H9 (cell line): ENCODE measurements at regions not wholly inside any gene's neighbourhood (a gene's known extent, or its start where the extent isn't known, plus 50 kb on each side); places are given as distances from the start of the nearest gene placed in this dataset.

ENCODE experiments used
- DNase-seq: peaks from one replicate; pipeline ENCODE4 v3.0.0-alpha.2; 2017
- H2AFZ ChIP-seq: one replicate; pipeline ENCODE4 v1.6.1; 2013; ENCODE audit warnings: mild to moderate bottlenecking, low read length, control low read depth, moderate library complexity
- H2AK5ac ChIP-seq: 2 replicates; pipeline ENCODE4 v1.6.1; 2013; ENCODE audit warnings: low read length, control low read depth, mixed read lengths; ENCODE audit not compliant: insufficient read length
- H2BK120ac ChIP-seq: one replicate; pipeline ENCODE4 v1.6.1; 2013; ENCODE audit warnings: low read depth, mild to moderate bottlenecking, low read length, control low read depth, inconsistent platforms; ENCODE audit not compliant: poor library complexity, severe bottlenecking
- H2BK12ac ChIP-seq: 2 replicates; pipeline ENCODE4 v1.6.1; 2013; ENCODE audit warnings: low read length, control low read depth, mixed read lengths, low read depth; ENCODE audit not compliant: insufficient read length
- H2BK15ac ChIP-seq: 2 replicates; pipeline ENCODE4 v1.6.1; 2013; ENCODE audit warnings: low read depth, low read length, control low read depth
- H2BK20ac ChIP-seq: one replicate; pipeline ENCODE4 v1.6.1; 2013; ENCODE audit warnings: low read depth, mild to moderate bottlenecking, low read length, control low read depth, inconsistent platforms; ENCODE audit not compliant: poor library complexity, severe bottlenecking
- H2BK5ac ChIP-seq: 2 replicates; pipeline ENCODE4 v1.6.1; 2013; ENCODE audit warnings: low read length, control low read depth, mixed read lengths; ENCODE audit not compliant: insufficient read length
- H3K14ac ChIP-seq: 2 replicates; pipeline ENCODE4 v1.6.1; 2013; ENCODE audit warnings: low read length, control low read depth; ENCODE audit not compliant: insufficient read depth
- H3K18ac ChIP-seq: 2 replicates; pipeline ENCODE4 v1.6.1; 2013; ENCODE audit warnings: low read depth, mild to moderate bottlenecking, mixed read lengths, low read length, control low read depth; ENCODE audit not compliant: insufficient read length
- H3K23ac ChIP-seq: 2 replicates; pipeline ENCODE4 v1.6.1; 2013; ENCODE audit warnings: low read length, control low read depth, mixed read lengths, low read depth; ENCODE audit not compliant: insufficient read length
- H3K23me2 ChIP-seq: 2 replicates; pipeline ENCODE4 v1.6.1; 2013; ENCODE audit warnings: low read depth, mild to moderate bottlenecking, mixed read lengths, low read length, control low read depth; ENCODE audit not compliant: insufficient read length, poor library complexity, severe bottlenecking
- H3K27ac ChIP-seq: 2 replicates; pipeline ENCODE4 v1.5.1; 2013; ENCODE audit warnings: low read length, control low read depth, mixed read lengths, low read depth; ENCODE audit not compliant: insufficient read length
- H3K27me3 ChIP-seq: 2 replicates; pipeline ENCODE4 v1.6.1; 2013; ENCODE audit warnings: low read length, control low read depth, inconsistent platforms; ENCODE audit not compliant: insufficient read depth
- H3K4ac ChIP-seq: 2 replicates; pipeline ENCODE4 v1.6.1; 2013; ENCODE audit warnings: low read depth, mild to moderate bottlenecking, control low read depth, inconsistent platforms, low read length, moderate library complexity
- H3K4me1 ChIP-seq: 2 replicates; pipeline ENCODE4 v1.6.1; 2013; ENCODE audit warnings: low read length, control low read depth, inconsistent platforms; ENCODE audit not compliant: insufficient read depth
- H3K4me2 ChIP-seq: 2 replicates; pipeline ENCODE4 v1.6.1; 2013; ENCODE audit warnings: low read length, control low read depth, mixed read lengths; ENCODE audit not compliant: insufficient read length, insufficient read depth
- H3K56ac ChIP-seq: 2 replicates; pipeline ENCODE4 v1.6.1; 2013; ENCODE audit warnings: low read depth, mild to moderate bottlenecking, mixed read lengths, low read length, control low read depth; ENCODE audit not compliant: insufficient read length
- H3K79me1 ChIP-seq: 2 replicates; pipeline ENCODE4 v1.6.1; 2013; ENCODE audit warnings: low read depth, mild to moderate bottlenecking, moderate library complexity, low read length, control low read depth, inconsistent platforms; ENCODE audit not compliant: insufficient read depth, poor library complexity, severe bottlenecking
- H3K79me2 ChIP-seq: 2 replicates; pipeline ENCODE4 v1.6.1; 2013; ENCODE audit warnings: low read length, control low read depth, inconsistent platforms; ENCODE audit not compliant: insufficient read depth
- H3K9ac ChIP-seq: 2 replicates; pipeline ENCODE4 v1.6.1; 2013; ENCODE audit warnings: low read length, control low read depth, mixed read lengths; ENCODE audit not compliant: insufficient read length; ENCODE audit errors: extremely low read depth
- H3K9me3 ChIP-seq: one replicate; pipeline ENCODE4 v1.6.1; 2013; ENCODE audit warnings: low read depth, low read length, inconsistent platforms; ENCODE audit not compliant: control insufficient read depth
- H3T11ph ChIP-seq: one replicate; pipeline ENCODE4 v1.6.1; 2013; ENCODE audit warnings: mild to moderate bottlenecking, low read length, control low read depth, inconsistent platforms
- H4K20me1 ChIP-seq: one replicate; pipeline ENCODE4 v1.6.1; 2013; ENCODE audit not compliant: control insufficient read depth, insufficient read length, insufficient read depth
- H4K5ac ChIP-seq: 2 replicates; pipeline ENCODE4 v1.6.1; 2013; ENCODE audit warnings: low read depth, mild to moderate bottlenecking, mixed read lengths, low read length, control low read depth; ENCODE audit not compliant: insufficient read length
- H4K8ac ChIP-seq: replicated peaks from 2 replicates; pipeline ENCODE4 v1.6.1; 2013; ENCODE audit warnings: low read length, control low read depth, mixed read lengths, low read depth; ENCODE audit not compliant: insufficient read length
- H4K91ac ChIP-seq: 2 replicates; pipeline ENCODE4 v1.6.1; 2013; ENCODE audit warnings: low read depth, mild to moderate bottlenecking, moderate library complexity, mixed read lengths, low read length, control low read depth; ENCODE audit not compliant: insufficient read length
- H3K27ac Mint-ChIP-seq, 3 experiments: 2 replicates in 2 of 3; 3 replicates in 1 of 3; pipeline ENCODE4 v1.8.0; 2020 to 2021; ENCODE audit warnings: mixed read lengths in 3 of 3, mild to moderate bottlenecking in 1 of 3, moderate library complexity in 1 of 3
- H3K27me3 Mint-ChIP-seq: 2 replicates; pipeline ENCODE4 v1.8.0; 2021; ENCODE audit warnings: low read depth, mild to moderate bottlenecking, moderate library complexity, mixed read lengths
- H3K36me3 Mint-ChIP-seq, 3 experiments: 2 replicates in 2 of 3; 3 replicates in 1 of 3; pipeline ENCODE4 v1.8.0; 2020 to 2021; ENCODE audit warnings: low read depth in 3 of 3, mixed read lengths in 3 of 3; ENCODE audit not compliant: insufficient read depth in 1 of 3
- H3K4me1 Mint-ChIP-seq, 2 experiments: 2 replicates each; pipeline ENCODE4 v1.8.0; 2020; ENCODE audit warnings: mixed read lengths in 2 of 2
- H3K4me3 Mint-ChIP-seq, 2 experiments: 2 replicates in 1 of 2; 3 replicates in 1 of 2; pipeline ENCODE4 v1.8.0; 2020 to 2021; ENCODE audit warnings: mild to moderate bottlenecking in 2 of 2, mixed read lengths in 2 of 2, moderate library complexity in 1 of 2
- H3K9me3 Mint-ChIP-seq, 2 experiments: 2 replicates in 1 of 2; 3 replicates in 1 of 2; pipeline ENCODE4 v1.8.0; 2020; ENCODE audit warnings: mild to moderate bottlenecking in 2 of 2, mixed read lengths in 2 of 2, moderate library complexity in 1 of 2
- WGBS: extraction: QIAGEN DNeasy Blood & Tissue Kit; methylation state at CpG from one replicate; pipeline ENCODE4 v1.1.7; 2013; ENCODE audit warnings: missing lambda C conversion rate, low lambda C conversion rate, mixed read lengths; ENCODE audit not compliant: insufficient read length; ENCODE audit errors: extremely low coverage; 5-methylcytosine and 5-hydroxymethylcytosine counted together
- TF ChIP-seq, protein P1 (sequence below): fragments of 200-600 bp; sonication (generic); conservative IDR thresholded peaks from 3 replicates; pipeline ENCODE4 v1.8.0; 2021; ENCODE audit warnings: antibody characterized with exemption, mild to moderate bottlenecking

DNA sequence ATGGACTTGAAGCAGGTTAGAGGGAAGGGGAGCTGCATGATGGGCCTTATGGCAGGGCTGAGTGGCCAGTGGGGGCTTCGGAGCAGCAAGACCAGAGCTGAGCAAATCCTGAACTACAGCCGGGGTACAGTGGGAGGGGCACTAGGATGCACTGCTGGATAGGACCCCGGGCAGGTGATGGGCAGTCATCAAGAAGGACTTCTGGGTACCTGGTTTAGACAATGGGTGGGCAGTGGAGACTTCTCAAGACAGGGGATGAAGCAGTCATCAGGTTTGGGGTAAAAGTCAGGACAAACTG is 507.4 kb upstream of the MYT1L start:
- Histone ChIP-seq H4K8ac (no peak overlapping the region), H3K23me2 (no peaks in the 10 kb centered on the region), H3K79me2 (no peaks in the 10 kb centered on the region), H3K27ac (no peak overlapping the region), H2BK12ac (no peak overlapping the region), H3T11ph (no peak overlapping the region), H2BK120ac (no peak overlapping the region), H3K4me1 (no peaks in the 10 kb centered on the region), H3K4me2 (no peak overlapping the region), H3K9ac (no peak overlapping the region), H3K4ac (no peak overlapping the region), H3K9me3 (no peaks in the 10 kb centered on the region), H3K18ac (no peak overlapping the region), H4K91ac (no peak overlapping the region), H2AFZ (no peak overlapping the region), H3K23ac (no peak overlapping the region), H3K14ac (no peak overlapping the region), H3K27me3 (no peaks in the 10 kb centered on the region), H3K79me1 (no peaks in the 10 kb centered on the region), H2AK5ac (no peak overlapping the region), H4K5ac (no peak overlapping the region), H3K56ac (no peak overlapping the region), H2BK20ac (no peak overlapping the region), H2BK5ac (no peak overlapping the region), H4K20me1 (no peaks in the 10 kb centered on the region), H2BK15ac (no peak overlapping the region)
- Mint-ChIP-seq H3K4me1 (peaks cover 10 to 14% of the 10 kb centered on the region in 2 experiments), H3K9me3 (no peaks in the 10 kb centered on the region; a peak in 1 of 5 replicates), H3K4me3 (no peak overlapping the region), H3K36me3 (no peaks in the 10 kb centered on the region), H3K27ac (no peak overlapping the region), H3K27me3 (peaks cover 10% of the 10 kb centered on the region)
- WGBS = no CpG with 5 or more reads among the region's 3 CpGs
- TF ChIP-seq, protein P1, sequence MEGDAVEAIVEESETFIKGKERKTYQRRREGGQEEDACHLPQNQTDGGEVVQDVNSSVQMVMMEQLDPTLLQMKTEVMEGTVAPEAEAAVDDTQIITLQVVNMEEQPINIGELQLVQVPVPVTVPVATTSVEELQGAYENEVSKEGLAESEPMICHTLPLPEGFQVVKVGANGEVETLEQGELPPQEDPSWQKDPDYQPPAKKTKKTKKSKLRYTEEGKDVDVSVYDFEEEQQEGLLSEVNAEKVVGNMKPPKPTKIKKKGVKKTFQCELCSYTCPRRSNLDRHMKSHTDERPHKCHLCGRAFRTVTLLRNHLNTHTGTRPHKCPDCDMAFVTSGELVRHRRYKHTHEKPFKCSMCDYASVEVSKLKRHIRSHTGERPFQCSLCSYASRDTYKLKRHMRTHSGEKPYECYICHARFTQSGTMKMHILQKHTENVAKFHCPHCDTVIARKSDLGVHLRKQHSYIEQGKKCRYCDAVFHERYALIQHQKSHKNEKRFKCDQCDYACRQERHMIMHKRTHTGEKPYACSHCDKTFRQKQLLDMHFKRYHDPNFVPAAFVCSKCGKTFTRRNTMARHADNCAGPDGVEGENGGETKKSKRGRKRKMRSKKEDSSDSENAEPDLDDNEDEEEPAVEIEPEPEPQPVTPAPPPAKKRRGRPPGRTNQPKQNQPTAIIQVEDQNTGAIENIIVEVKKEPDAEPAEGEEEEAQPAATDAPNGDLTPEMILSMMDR = no peak
- no peak for DNase-seq
